Loucy (cell line): ENCODE measurements at regions not wholly inside any gene's neighbourhood (a gene's known extent, or its start where the extent isn't known, plus 50 kb on each side); places are given as distances from the start of the nearest gene placed in this dataset.

Source experiments
- CTCF ChIP-seq: fragments of 200-600 bp; sonication (generic); conservative IDR thresholded peaks from 2 replicates; pipeline ENCODE4 v1.5.1; 2014; ENCODE audit warnings: mild to moderate bottlenecking, antibody characterized with exemption, low read length
- EZH2phosphoT487 ChIP-seq: fragments of 200-600 bp; IDR thresholded peaks from 2 replicates; pipeline ENCODE4 v1.6.1; 2018; ENCODE audit warnings: antibody characterized with exemption, mild to moderate bottlenecking, moderate library complexity, borderline replicate concordance

- TF ChIP-seq EZH2phosphoT487 (no peak), CTCF (no peak)
Measured at GRCh38 chr11:103803062-103803461, 233.4 kb upstream of the DDI1 start.
